ENCODE measurements at regions not wholly inside any gene's neighbourhood (a gene's known extent, or its start where the extent isn't known, plus 50 kb on each side); places are given as distances from the start of the nearest gene placed in this dataset.

DNA sequence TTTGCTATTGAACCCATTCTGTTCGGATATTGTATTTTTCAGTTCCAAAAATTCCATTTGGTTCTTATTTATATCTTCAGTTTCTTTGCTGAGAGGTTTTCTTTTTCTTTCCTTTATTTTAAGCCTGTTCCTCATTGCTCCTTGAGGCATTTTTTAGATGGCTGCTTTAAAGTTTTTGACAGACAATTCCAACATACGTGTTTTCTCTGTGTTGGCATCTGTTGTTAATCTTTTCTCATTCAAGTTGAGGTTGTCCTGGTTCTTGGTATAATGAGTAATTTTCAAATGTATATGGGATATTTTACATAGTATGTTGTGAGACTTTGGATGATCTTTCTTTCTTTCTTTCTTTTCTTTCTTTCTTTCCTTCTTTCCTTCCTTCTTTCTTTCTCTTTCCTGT, 1078.0 kb upstream of the CELF2 start:
- Histone ChIP-seq H3K27me3 (ENCODE audit: insufficient read depth, low read length) (no peaks in the 10 kb centered on the region), H3K4me2 (ENCODE audit: low read length) (no peak overlapping the region), H3K79me2 (ENCODE audit: insufficient read depth, low read length) (no peaks in the 10 kb centered on the region), H3K4me1 (ENCODE audit: insufficient read depth, low read length) (no peaks in the 10 kb centered on the region), H3K4me3 (ENCODE audit: insufficient read depth, low read depth, low read length) (no peak overlapping the region), H4K20me1 (ENCODE audit: insufficient read depth, low read length) (no peaks in the 10 kb centered on the region), H3K9ac (ENCODE audit: low read length) (no peak overlapping the region), H3K27ac (ENCODE audit: low read depth, low read length) (no peak overlapping the region), H3K9me3 (ENCODE audit: insufficient read depth, low read depth, low read length) (peaks cover 6% of the 10 kb centered on the region), H3K36me3 (ENCODE audit: insufficient read depth, low read length) (no peaks in the 10 kb centered on the region), H2AFZ (ENCODE audit: low read depth, low read length) (no peak overlapping the region)
- H3K9me3 Mint-ChIP-seq (ENCODE audit: unreplicated experiment): no peaks in the 10 kb centered on the region
- H3K4me3 Mint-ChIP-seq (ENCODE audit: unreplicated experiment): no peak overlapping the region
- H3K27ac Mint-ChIP-seq (ENCODE audit: unreplicated experiment): no peak overlapping the region
- DNase-seq (ENCODE audit: low read depth) (no peak), FAIRE-seq (no peak)
- no peaks in the 10 kb centered on the region for H3K4me1 Mint-ChIP-seq (ENCODE audit: low read depth, unreplicated experiment)
- no peak for TF ChIP-seq EZH2 (IDR thresholded peaks at IDR 0.05; ENCODE audit: insufficient read depth, low read length)
- TF ChIP-seq, protein P1, sequence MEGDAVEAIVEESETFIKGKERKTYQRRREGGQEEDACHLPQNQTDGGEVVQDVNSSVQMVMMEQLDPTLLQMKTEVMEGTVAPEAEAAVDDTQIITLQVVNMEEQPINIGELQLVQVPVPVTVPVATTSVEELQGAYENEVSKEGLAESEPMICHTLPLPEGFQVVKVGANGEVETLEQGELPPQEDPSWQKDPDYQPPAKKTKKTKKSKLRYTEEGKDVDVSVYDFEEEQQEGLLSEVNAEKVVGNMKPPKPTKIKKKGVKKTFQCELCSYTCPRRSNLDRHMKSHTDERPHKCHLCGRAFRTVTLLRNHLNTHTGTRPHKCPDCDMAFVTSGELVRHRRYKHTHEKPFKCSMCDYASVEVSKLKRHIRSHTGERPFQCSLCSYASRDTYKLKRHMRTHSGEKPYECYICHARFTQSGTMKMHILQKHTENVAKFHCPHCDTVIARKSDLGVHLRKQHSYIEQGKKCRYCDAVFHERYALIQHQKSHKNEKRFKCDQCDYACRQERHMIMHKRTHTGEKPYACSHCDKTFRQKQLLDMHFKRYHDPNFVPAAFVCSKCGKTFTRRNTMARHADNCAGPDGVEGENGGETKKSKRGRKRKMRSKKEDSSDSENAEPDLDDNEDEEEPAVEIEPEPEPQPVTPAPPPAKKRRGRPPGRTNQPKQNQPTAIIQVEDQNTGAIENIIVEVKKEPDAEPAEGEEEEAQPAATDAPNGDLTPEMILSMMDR (IDR thresholded peaks at IDR 0.05; ENCODE audit: insufficient read depth, low read depth, low read length): no peak
- no peaks in the 10 kb centered on the region for H3K36me3 Mint-ChIP-seq (ENCODE audit: low read depth, unreplicated experiment)
- no peaks in the 10 kb centered on the region for H3K27me3 Mint-ChIP-seq (ENCODE audit: low read depth, unreplicated experiment)

DNA sequence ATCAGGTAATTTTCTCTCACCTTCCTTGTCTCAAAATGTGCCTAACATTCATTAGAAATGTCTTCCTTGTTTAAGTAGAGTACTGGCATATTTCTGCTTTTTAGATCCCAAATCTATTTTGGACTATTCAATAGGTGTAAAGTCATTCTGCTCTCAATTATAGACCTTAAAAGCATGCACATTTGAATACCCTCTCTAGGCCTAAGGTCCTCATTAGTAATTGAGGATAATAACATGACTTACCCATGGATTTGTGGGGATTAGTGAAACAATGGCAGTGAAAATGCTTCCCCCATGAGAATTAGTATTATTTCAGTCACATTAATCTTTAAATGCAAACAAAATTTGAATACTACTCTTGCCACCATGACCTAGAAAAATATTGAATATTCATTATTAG, 1073.0 kb upstream of the CELF2 start:
- DNase-seq (ENCODE audit: low read depth) (no peak), FAIRE-seq (no peak)

DNA sequence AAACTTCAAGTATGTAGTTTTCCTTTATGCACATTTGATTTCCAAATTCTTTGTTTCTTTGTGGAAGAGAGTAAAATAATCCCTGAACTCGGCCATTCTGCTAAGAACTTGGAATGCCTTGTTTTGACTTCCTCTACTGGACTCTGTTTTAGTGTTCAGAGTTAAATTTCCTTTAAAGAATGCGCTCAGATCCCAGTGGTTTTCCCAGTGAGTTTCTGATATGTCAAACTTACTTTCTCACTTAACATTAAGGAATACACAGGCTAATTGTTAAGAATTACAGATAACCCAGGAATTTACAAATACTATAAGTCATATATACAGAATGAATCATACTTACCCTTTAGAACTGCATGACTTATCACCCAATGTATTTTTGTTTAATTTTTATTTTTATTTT, 1067.6 kb upstream of the CELF2 start:
- Histone ChIP-seq H3K4me2 (ENCODE audit: low read length) (no peak overlapping the region), H3K4me3 (ENCODE audit: insufficient read depth, low read depth, low read length) (no peak overlapping the region), H3K27me3 (ENCODE audit: insufficient read depth, low read length) (no peaks in the 10 kb centered on the region), H3K79me2 (ENCODE audit: insufficient read depth, low read length) (no peaks in the 10 kb centered on the region), H3K36me3 (ENCODE audit: insufficient read depth, low read length) (no peaks in the 10 kb centered on the region), H3K4me1 (ENCODE audit: insufficient read depth, low read length) (no peaks in the 10 kb centered on the region), H3K27ac (ENCODE audit: low read depth, low read length) (no peak overlapping the region), H2AFZ (ENCODE audit: low read depth, low read length) (no peak overlapping the region), H4K20me1 (ENCODE audit: insufficient read depth, low read length) (no peaks in the 10 kb centered on the region), H3K9me3 (ENCODE audit: insufficient read depth, low read depth, low read length) (no peaks in the 10 kb centered on the region), H3K9ac (ENCODE audit: low read length) (no peak overlapping the region)
- Mint-ChIP-seq H3K36me3 (ENCODE audit: low read depth, unreplicated experiment) (no peaks in the 10 kb centered on the region), H3K27me3 (ENCODE audit: low read depth, unreplicated experiment) (no peaks in the 10 kb centered on the region), H3K4me1 (ENCODE audit: low read depth, unreplicated experiment) (no peaks in the 10 kb centered on the region), H3K4me3 (ENCODE audit: unreplicated experiment) (no peak overlapping the region), H3K27ac (ENCODE audit: unreplicated experiment) (no peak overlapping the region), H3K9me3 (ENCODE audit: unreplicated experiment) (no peaks in the 10 kb centered on the region)
- DNase-seq (ENCODE audit: low read depth) (peak; percentile 23), FAIRE-seq (no peak)
- TF ChIP-seq EZH2 (IDR thresholded peaks at IDR 0.05; ENCODE audit: insufficient read depth, low read length): no peak
- TF ChIP-seq, protein P1 (IDR thresholded peaks at IDR 0.05; ENCODE audit: insufficient read depth, low read depth, low read length): no peak

More for the DNA sequence above, 1073.0 kb upstream of the CELF2 start:
- no peaks in the 10 kb centered on the region for H3K4me1 ChIP-seq (ENCODE audit: insufficient read depth, low read length)
- TF ChIP-seq EZH2 (IDR thresholded peaks at IDR 0.05; ENCODE audit: insufficient read depth, low read length): no peak
- TF ChIP-seq, protein P1 (IDR thresholded peaks at IDR 0.05; ENCODE audit: insufficient read depth, low read depth, low read length): no peak
- H3K4me3 ChIP-seq (ENCODE audit: insufficient read depth, low read depth, low read length): no peak overlapping the region
- H3K36me3 Mint-ChIP-seq (ENCODE audit: low read depth, unreplicated experiment): no peaks in the 10 kb centered on the region
- no peaks in the 10 kb centered on the region for H3K9me3 Mint-ChIP-seq (ENCODE audit: unreplicated experiment)
- H3K27ac ChIP-seq (ENCODE audit: low read depth, low read length): no peak overlapping the region
- H3K27ac Mint-ChIP-seq (ENCODE audit: unreplicated experiment): no peak overlapping the region
- no peak overlapping the region for H3K9ac ChIP-seq (ENCODE audit: low read length)
- no peaks in the 10 kb centered on the region for H3K27me3 Mint-ChIP-seq (ENCODE audit: low read depth, unreplicated experiment)
- H3K4me3 Mint-ChIP-seq (ENCODE audit: unreplicated experiment): no peak overlapping the region
- H3K4me2 ChIP-seq (ENCODE audit: low read length): no peak overlapping the region
- H3K9me3 ChIP-seq (ENCODE audit: insufficient read depth, low read depth, low read length): peaks cover 6% of the 10 kb centered on the region
- H3K79me2 ChIP-seq (ENCODE audit: insufficient read depth, low read length): no peaks in the 10 kb centered on the region
- no peaks in the 10 kb centered on the region for H3K4me1 Mint-ChIP-seq (ENCODE audit: low read depth, unreplicated experiment)
- no peak overlapping the region for H2AFZ ChIP-seq (ENCODE audit: low read depth, low read length)
- no peaks in the 10 kb centered on the region for H3K27me3 ChIP-seq (ENCODE audit: insufficient read depth, low read length)
- no peaks in the 10 kb centered on the region for H4K20me1 ChIP-seq (ENCODE audit: insufficient read depth, low read length)
- no peaks in the 10 kb centered on the region for H3K36me3 ChIP-seq (ENCODE audit: insufficient read depth, low read length)
